ENCODE measurements at regions not wholly inside any gene's neighbourhood (a gene's known extent, or its start where the extent isn't known, plus 50 kb on each side); places are given as distances from the start of the nearest gene placed in this dataset.

DNA sequence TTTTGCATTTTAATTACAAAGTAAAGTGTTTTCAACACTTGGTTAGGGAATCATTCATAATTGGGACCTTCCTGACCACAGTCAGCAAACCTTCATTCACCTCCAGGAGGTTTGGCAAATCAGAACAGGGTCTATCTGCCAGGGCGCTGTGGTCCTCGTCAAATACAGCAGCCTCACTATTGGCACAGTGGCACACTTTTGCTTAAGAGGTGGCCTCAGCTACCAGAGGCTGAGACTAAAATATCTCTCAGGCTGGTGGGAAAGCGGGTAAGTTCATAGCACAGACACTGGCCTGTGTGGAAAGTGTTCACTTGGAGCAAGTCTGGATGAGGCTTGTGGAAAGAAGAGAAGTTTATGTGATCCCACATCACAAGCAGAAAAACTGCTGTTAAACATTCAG is 268.6 kb upstream of the DAPK1 start:
- TF ChIP-seq, protein P1, sequence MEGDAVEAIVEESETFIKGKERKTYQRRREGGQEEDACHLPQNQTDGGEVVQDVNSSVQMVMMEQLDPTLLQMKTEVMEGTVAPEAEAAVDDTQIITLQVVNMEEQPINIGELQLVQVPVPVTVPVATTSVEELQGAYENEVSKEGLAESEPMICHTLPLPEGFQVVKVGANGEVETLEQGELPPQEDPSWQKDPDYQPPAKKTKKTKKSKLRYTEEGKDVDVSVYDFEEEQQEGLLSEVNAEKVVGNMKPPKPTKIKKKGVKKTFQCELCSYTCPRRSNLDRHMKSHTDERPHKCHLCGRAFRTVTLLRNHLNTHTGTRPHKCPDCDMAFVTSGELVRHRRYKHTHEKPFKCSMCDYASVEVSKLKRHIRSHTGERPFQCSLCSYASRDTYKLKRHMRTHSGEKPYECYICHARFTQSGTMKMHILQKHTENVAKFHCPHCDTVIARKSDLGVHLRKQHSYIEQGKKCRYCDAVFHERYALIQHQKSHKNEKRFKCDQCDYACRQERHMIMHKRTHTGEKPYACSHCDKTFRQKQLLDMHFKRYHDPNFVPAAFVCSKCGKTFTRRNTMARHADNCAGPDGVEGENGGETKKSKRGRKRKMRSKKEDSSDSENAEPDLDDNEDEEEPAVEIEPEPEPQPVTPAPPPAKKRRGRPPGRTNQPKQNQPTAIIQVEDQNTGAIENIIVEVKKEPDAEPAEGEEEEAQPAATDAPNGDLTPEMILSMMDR (conservative IDR thresholded peaks at IDR 0.05; ENCODE audit: low read depth, low read length), result no peak
- H3K4me3 ChIP-seq (ENCODE audit: low read length), result no peak overlapping the region
- no peak for DNase-seq (ENCODE audit: low read depth)

DNA sequence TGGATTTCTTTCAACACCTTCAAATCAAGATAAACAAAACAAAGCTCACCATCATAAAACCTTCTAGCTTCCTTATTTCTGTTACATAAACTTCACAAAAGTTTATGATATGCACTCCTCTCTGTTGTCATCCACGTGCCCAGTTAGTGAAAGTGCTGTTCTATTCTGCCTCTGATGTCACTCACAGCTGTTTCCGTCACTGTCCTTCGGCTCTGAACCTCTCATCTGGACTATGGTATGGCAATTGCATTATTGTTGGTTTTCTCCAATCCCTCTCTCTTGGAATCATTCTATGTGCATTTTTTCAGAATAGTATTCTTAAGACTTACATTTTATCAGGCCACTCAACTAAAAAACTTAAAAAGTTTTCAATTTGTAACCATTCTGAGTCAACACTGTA is 264.2 kb upstream of the DAPK1 start:
- H3K4me3 ChIP-seq (ENCODE audit: low read length), result no peak overlapping the region
- no peak for DNase-seq (ENCODE audit: low read depth)
- TF ChIP-seq, protein P1 (conservative IDR thresholded peaks at IDR 0.05; ENCODE audit: low read depth, low read length), result no peak

DNA sequence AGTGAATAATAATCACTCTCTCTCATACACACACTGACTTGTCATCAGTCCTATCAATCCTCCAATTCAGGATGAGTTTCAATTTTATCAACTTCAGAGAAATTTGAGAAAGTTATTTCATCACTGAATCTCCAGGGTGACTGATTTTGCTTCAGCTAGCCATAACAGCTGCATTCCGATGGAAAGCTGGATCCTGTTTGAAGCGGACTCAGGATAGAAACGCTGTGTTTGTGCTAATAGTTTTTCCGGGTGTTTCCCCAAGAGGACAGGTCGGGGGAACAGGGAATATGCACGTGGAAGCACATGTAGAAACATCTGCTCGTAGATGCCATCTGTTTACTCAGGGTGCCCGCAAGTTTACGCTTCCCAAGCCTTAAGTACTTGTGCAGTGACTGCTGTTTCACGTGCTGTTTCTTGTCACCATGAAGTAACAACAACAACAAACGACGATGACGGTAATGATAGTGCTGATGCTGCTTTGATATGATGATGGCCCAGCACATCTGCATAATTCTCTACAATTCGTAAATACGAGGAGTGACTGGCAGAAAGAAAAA is 263.7 kb upstream of the DAPK1 start:
- TF ChIP-seq, protein P1 (conservative IDR thresholded peaks at IDR 0.05; ENCODE audit: low read depth, low read length), result no peak
- no peak for DNase-seq (ENCODE audit: low read depth)
- no peak overlapping the region for H3K4me3 ChIP-seq (ENCODE audit: low read length)

DNA sequence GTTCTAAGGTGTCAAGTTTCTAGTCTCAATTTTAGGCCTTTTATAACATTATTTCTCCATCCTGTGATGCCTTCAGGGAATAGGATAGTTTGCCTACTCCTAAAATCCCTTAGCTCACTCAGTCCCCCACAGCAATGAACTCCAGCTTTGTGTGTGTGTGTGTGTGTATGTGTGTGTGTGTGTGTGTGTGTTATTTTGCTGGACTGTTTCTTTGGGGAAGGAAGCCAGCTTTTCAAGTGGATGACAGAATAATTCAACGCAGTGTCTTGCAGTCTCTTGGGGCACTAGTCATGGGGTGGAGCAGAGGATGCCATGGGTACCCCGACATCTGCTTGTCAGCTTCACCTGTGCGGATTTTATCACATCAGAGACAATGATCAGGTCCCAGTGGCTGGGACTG is 262.8 kb upstream of the DAPK1 start:
- no peak for DNase-seq (ENCODE audit: low read depth)
- H3K4me3 ChIP-seq (ENCODE audit: low read length), result no peak overlapping the region
- TF ChIP-seq, protein P1 (conservative IDR thresholded peaks at IDR 0.05; ENCODE audit: low read depth, low read length), result no peak

DNA sequence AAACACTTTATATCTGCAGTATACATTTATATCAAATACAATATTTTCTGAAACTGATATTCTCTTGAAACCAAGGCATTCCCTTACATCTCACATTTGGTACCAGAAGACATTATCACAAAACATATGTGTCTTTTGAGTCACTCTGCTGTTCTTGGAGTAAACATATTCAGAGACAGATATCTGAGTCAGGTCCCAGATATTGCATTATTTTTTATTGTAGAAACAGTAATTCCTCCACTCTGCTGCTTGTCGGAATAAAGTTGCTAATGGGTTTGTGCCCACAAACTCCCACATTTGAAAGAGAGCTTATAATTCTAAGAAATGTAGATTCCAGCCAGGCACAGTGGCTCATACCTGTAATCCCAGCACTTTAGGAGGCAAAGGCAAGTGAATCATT is 261.1 kb upstream of the DAPK1 start:
- DNase-seq (ENCODE audit: low read depth), result no peak
- TF ChIP-seq, protein P1 (conservative IDR thresholded peaks at IDR 0.05; ENCODE audit: low read depth, low read length), result no peak
- no peak overlapping the region for H3K4me3 ChIP-seq (ENCODE audit: low read length)

DNA sequence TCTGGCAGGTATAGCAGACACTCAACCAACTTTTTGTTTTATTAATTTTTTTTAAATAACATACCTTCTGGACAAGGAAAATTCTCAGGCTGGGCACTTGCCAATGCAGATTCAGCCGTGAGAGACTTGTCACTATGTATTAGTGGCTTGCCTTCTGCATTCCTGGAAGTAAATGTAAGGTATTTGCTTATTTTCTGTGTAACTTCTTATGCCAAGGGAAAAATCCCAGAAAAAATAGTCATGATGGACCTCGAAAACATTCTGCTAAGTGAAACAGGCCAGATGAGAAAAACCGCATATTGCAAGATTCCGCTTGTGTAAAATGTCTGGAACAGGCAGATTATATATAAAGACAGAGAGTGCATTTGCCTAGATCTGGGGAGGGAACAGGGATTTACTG is 260.3 kb upstream of the DAPK1 start:
- H3K4me3 ChIP-seq (ENCODE audit: low read length), result no peak overlapping the region
- DNase-seq (ENCODE audit: low read depth), result peak; percentile 24
- TF ChIP-seq, protein P1 (conservative IDR thresholded peaks at IDR 0.05; ENCODE audit: low read depth, low read length), result no peak

DNA sequence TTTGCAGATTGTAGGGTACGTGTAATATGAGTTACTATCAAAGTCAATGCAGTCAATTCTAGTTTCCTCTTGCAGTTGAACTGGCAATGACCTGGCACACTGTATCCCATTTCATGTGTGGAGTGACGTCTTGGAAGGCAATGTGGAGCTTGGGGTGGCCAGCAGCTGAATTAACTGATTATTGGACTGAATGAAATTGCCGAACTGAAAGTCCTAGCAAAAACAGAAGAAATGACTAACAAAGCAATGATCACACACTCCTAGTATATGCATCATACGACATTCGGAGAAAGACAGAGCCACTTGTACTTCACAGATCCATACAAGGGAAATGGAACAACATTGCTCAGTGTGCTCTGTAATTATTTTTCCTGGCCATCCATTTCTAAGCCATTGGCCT is 259.1 kb upstream of the DAPK1 start:
- H3K4me3 ChIP-seq (ENCODE audit: low read length), result no peak overlapping the region
- no peak for DNase-seq (ENCODE audit: low read depth)
- TF ChIP-seq, protein P1 (conservative IDR thresholded peaks at IDR 0.05; ENCODE audit: low read depth, low read length), result no peak

All from retinal pigment epithelial cell (primary cell).